NCI-H460 (cell line): ENCODE measurements at regions not wholly inside any gene's neighbourhood (a gene's known extent, or its start where the extent isn't known, plus 50 kb on each side); places are given as distances from the start of the nearest gene placed in this dataset.
A peak's percentile ranks its signal among the peaks of the same experiment; 100 is the strongest.

Source experiments
- DNase-seq: peaks from one replicate; pipeline ENCODE4 v3.0.0-alpha.2; 2016; ENCODE audit warnings: low read depth; ENCODE audit errors: extremely low read depth

DNA sequence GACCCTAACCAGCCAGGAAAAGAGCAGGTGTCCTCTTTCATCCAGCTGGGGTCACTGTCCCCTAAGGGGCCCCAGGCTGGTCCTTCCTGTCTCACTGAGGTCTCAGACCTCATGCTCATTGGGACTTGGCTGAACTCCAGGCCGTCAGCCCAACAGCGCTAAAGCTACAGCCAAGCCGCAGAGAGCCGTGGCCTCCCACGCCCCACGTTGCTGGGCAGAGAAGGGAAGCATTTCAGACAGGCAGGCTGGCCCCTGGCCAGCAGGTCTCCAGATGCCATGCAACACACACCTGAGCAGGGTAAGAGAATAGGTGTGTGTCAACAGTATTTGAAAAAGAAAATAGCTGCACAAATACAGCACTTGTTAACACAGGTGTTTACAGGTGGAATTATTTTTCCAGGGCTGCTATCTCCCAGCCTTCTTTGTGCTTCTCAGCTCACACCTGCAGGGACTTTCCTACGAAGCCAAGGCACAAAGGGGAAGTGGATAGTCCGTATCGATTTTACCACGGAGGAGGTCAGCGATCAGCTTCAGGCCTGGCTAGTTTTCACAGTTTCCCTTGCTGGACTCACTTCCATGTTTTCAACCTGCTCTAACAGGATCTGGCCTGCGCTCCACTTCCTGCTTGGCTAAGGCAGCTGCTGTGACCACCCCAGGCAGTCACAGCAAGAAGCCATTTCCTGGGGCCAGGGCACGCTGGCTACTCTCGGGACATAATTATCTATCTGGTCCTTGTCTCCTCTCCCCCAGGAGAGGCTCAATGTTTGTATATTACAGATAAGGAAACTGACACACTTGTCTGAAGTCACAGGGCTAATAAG lies 156.1 kb upstream of the ID2 start:
- DNase-seq: peak; percentile 7

DNA sequence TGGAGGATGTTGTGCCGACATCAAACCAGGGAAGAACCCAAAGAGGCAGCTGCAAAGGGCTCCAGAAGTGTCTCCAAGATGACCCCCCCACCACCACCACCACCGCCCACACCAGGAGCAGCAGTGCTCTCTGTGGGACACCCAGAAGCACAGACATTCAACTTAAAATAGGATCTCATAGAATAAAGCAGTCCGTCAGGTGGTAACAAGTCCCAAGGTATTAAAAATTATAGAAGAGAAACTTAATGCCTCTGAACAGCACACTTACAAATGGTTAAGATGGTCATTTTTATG lies 155.5 kb upstream of the ID2 start:
- no peak for DNase-seq

DNA sequence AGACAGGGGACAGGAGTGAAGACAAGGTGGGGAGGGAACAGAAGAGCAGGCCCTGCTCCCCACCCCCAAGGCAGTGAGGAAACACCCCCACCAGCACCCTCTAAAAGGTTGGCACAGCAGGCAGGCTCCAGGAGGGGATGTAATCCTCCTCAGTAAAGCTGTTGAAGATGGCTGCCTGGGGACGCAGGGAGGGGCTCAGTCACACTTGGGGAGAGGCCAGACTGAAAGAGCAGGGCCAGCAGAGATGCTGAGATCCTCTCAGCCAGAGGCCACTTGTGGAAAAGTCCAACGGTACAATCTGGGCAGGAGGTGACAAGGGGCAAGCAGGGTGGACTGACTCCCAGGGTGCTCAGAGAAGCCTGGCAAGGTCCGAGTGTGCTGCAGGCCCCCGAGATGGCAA lies 154.8 kb upstream of the ID2 start:
- no peak for DNase-seq

DNA sequence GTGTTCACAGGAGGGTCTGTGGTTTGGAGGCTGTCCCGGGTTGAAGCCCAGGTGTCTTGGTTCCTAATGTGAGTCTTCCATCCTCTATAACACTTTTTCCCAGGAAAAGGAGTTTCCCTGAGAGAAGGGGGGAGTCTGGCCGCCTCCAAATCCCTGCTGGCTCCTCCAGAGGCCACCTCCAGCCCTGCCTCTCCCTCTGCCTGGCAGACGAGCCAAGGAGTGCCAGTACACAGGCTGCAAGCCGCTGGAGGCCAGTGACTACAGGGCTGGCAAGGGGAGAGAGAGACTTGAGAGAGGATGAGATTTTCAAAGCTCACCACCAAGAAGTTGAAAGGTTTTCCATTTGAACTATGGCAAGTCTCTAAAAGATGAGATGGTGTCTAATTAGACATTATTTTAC lies 154.2 kb upstream of the ID2 start:
- no peak for DNase-seq

DNA sequence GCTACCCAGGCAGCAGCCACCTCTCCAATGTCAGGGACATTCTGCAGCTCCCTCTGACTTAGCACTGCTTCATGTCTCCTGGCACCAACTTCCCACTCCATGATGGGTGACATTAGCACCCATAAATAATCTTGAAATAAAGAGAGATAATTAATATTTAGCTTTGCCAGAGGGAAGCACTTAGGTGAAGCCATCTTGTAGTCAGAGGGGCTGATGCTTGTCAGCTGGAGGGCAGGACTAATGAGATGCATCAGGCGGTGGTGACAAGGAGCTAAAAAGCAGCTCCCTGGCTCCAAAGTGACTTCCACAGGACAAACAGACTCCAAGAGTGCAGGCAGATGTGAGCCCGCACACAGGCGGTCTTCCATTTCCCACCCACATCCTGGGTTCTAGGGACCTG lies 153.0 kb upstream of the ID2 start:
- DNase-seq: no peak

DNA sequence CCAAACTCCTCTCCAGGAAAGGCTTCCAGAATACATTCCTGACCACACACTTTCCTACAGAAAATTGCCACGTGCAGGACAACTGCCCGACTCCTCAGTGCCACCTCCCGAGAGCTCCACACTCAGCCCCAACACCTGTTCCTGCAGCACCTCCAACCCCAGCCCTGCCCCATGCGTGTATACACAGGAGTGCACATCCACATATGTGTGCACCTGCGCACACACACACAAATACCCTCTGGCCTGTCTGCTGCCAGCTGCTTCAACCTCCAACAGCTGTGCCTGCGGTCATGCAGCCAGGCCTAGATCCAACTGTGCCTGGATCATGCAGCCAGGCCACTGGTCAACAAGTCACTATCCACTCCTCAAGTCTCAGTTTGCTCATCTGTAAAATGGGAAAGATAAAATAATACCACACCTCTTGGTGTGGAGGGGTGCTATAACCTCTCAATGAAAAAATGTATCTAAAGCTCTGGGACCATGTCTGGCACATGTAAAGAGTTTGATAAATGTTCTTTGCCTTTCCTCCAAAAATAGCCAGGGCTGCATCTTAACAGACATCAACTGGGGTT lies 152.1 kb upstream of the ID2 start:
- no peak for DNase-seq

DNA sequence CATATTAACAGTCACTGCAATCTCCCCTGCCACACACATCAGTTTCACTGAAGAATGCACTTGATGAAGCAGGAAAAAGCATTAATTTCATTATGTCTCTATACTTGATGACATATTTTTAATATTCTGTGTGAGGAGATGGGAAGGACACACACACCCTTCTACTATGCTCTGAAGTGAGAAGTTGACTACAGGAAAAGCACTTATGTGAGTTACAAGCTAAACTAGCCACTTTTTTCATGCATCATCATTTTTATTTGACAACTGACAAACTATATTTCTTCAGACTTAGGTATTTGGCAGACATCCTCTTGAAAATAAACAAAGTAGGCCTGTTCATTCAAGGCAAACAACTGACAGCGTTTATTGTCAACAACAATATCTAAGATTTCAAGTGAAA lies 150.4 kb upstream of the ID2 start:
- no peak for DNase-seq

DNA sequence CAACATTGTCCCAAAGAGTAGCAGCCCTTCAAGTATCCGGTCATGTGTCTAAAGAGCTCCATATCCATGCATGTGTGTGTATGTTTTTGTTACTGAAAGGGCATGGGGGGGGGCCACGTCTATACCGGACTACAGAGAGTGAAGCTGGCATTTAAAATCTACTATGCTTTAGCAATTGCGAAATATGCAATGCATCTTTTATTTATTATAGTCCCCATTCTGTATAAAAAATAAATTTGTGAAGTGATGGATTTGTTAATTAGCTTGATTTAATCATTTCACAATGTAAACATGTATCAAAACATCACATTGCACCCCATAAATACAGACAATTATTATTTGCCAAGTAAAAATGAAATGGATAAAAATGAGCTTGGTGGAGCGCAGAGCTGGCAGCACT lies 149.4 kb upstream of the ID2 start:
- no peak for DNase-seq

DNA sequence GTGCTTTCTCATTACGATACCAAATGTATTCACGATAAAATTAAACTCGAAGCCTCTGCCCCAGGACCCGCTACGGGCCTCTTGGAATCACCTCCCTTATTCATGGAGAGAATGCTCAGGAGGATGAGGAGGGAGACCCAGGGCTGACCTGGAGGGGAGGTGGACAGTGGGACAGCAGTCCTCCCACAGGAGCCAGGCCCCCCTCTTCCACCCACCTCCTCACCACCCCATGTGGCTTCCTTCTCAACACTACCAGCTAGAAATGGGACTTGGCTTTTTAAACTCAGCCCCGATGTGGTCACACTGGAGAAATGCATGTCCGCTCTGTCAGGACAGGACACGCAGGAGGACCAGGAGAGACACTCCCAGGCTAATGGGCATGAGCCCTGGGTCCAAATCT lies 147.9 kb upstream of the ID2 start:
- DNase-seq: no peak

DNA sequence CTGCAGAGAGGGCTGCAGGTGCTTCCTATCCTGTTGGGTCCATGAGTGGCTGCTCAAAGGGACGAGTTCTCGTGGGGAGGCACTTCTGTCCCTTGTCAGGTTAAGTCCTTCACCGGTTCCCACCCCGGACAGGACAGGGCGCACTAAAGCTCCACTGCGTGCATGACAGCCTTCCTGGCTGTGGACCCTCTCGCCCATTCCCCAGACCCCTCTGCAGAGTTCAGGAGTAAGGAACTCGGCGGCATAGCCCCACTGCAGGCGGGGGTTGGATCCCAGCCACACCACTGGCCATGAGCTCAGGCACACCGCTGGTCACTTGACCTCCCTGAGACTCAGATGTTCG lies 147.5 kb upstream of the ID2 start:
- no peak for DNase-seq

DNA sequence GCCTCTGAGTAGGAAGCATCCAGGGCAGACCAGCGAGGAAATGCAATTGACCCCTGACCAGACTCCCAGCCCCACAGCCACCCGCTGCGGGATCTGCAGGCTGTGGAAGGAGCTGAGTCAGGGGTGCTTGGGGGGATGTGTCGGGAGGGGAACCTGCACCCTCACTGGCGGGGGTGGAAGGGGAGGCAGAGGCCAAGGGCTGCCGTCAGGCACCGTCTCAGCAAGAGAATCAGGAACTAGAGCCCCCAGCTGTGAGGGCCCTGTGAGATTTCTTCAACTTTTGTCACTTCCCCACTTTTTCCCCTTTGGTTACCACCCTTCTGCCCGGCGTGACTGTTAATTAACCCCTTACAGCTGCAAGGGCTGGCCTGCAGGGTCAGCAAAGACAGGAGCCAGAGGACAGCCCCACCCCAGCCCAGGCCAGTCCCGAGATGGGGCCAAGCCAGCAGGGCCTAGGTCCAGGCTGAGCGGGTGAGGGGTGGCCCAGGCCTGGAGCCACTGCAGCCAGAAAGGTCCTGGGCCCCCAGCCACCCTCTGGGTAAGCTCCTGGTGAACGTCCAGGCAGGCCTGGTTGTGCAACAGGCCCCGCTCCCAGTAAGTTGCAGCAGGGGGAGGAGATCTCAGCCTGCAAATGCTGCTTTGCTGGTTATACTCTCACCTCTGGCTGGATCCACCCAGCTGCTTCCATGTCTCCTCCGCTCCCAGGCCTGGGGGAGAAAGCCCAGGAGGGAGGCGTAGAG lies 147.0 kb upstream of the ID2 start:
- no peak for DNase-seq

DNA sequence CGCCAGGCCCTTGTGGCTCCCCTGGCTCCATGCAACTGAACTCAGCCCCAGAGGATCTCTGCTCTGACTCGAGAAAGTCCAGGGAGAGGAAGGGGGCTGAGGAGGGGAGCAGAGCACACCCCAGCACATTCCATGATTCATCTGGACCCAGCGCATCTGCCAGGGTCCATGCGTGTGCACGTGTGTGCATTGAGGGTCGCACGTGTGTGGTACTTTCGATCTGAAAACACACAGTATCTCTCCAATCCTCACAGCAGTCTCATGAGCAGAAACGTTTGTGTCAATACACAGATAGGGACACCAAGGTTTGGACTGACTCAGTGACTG lies 146.4 kb upstream of the ID2 start:
- no peak for DNase-seq

DNA sequence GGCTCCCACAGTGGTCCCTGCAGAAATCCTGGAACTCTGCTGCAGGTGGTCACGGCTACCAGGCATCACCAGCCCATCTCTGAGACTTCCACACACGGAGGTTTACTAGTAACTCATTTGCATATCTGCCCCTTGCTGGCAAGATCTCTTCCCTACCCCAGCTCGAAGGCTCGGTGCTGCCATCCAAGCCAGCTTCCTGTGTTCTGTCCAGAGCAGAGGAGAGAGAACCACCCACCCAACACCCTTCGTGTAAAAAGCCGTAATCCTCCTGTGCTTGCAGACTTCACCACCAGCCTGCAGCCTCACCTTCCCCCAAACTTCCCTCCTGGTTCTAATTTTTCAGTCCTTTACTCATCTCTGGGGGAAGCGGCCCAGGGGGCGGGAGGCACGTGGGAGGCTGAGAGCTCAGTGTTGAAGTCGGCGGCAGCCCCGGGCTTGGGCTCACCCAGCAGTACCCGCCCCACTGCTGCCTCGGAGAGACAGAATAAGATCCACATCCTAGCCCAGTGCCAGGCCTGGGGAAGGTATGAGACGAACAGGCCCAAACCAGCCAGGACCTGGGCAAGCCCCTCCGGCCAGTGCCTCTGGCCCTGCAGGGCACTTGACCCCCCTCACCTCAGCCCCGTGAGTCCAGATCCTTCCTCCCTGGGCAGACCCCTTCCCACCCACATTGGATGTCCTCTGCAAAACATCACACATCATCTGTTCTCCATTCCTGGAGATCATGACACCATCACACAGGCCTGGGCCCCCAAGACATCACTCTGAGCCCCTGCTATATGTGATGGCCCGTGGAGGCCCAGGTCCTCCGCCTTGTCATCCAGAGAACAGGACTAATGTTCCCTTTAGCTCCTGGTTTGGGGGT lies 145.8 kb upstream of the ID2 start:
- DNase-seq: no peak

DNA sequence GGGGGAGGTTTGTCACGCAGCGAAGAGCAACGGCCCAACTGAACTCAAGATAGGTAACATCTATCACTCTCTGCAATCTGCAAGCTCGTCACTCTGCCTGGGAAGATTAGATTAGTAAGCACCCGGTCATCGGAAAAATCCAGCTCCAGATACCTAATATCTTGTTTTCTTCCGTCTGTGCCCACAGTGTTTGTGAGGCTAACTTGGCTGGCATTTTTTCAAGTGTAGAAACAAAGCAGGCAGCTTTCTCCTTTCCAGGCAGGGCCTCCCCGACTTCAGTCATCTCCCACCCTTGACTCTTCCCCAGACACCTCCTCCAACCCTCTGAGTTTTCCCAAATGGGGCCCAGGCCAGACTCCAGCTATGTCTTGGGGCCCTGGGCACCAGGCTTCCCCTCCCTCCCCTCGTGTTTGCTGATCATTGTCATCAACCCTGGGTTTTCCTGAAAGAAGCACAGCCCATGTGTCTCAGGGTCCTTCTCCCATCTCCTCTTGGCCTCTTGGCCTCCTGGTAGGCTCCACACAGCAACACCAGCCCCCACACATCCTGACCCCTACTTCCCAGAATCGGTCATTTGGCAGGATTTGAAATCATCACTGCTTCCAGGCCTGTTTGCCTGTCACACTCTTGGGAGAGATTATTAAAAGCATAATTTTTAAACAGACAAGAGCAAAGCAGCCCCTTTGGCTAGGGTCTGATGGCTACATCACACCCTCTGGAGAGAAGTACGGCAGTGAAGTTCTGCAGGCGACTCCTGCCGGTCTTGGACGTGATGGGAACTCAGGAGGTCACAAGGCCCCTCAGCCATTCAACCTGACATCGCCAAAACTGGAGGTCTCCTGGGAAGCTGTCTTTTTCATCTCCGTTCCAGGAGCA lies 144.9 kb upstream of the ID2 start:
- DNase-seq: no peak

DNA sequence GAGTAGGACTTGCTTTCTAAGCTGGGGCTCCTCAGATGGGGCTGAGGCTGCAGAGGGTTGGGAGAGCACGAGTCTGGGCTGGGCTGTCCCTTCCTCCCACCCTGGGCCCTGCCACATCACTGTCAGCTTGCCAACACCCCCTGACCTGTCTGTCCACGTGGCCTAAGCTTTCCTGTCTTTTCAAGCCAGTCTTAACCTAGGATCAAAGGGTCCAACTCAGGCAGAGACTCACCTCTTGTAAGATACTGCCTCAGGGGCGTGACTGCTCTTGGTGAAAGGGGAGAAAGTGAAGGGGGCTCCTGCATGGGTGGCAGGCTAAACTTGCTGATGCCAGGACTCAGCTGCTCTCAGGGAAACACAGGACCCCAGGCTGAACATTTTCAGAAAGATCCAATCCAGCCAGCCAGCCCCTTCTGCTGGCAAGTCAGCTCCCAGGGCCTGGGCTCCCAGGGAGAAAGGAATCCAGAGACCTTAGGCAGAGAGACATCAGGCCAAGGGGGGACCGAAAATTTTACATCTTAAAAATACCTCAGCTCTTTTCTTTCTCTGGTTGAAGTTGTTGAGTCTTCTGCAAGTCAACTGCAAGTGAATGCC lies 144.2 kb upstream of the ID2 start:
- DNase-seq: no peak

DNA sequence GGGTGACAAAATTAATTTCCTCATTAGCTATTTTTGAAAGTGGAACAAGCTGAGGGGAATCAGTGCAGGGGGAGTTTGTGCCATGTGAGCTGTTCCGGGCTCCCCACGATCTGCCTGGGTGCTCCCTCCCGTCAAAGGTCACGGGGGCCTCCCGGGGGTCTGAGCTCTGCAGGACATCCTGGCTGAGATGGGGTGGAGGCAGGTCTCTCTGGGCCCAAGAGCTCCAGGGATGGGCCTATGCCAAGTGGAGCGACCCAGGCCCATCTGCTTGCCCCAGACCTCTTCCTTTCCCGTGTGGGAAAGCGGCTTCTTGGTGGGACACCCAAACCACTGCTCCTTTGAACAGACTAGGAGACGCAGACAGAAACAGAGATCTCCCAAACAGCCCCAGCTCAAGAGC lies 143.3 kb upstream of the ID2 start:
- DNase-seq: no peak

DNA sequence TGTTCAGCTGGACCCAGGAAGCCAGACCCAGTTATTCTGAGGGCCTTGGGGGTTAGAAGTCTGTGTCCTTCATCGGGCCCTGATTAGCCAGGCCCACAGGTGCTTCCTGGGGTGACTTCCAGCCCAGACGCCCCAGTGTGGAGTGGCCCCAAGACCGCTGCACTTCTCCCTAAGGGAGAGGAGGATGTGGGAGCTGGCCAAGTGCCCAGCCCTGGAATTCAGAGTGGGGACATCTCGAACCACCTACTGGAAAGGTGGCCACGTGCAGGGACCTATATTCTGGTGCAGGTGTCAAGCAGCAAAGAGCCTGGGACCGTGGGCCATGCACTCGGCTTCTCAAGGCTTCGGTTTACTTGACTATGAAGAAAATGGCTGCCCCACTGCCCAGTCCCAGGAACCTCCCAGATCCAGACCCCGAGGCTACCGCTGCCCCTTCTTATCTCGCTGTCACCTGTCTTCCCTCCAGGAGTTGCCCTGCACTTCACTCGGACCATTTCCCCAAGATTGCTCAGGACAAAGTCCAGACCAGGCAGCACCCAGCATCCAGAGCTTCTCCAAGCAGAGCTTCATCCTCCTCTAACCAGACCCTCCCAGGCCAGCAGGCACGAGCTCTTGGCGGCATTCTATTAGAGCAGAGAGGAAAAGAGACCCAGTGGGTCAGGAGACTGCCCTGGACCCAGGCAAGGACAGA lies 142.8 kb upstream of the ID2 start:
- DNase-seq: no peak

DNA sequence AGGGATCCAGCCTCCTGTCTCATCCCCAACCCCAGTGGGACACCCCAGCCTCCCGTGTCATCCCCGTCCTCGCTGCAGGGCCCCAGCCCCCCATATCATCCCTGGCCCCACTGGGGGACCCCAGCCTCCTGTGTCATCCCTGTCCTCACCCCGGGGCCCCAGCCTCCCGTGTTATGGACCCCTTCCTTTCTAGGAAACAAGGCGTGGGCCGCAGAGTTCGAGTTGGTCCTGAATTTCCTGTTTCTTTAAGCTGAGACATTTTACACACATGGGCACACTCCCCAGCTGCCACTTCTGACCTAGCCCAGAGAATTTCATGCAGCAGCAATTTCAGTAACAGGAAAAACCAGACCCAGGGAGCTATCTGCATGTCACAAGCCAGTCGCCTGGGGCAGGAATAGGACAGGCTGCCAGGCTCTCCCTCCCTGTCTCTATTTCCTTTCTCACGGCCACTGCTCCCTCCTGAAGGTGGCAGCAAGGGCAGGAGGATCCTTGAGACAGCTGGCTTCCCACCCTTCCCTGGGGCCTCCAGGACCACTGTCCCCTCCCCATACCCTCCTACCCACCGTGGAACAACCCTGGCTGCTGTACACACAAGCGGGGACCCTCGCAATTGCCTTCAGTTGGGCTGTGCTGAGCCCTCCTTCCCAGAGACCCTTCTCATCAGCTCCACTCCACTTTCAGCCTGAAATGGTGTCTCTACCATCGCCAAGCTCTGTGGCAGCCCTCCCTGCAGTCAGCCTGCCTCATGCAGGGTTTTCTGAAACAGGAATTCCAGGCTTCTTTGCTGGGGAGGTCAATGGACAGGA lies 141.9 kb upstream of the ID2 start:
- DNase-seq: no peak

DNA sequence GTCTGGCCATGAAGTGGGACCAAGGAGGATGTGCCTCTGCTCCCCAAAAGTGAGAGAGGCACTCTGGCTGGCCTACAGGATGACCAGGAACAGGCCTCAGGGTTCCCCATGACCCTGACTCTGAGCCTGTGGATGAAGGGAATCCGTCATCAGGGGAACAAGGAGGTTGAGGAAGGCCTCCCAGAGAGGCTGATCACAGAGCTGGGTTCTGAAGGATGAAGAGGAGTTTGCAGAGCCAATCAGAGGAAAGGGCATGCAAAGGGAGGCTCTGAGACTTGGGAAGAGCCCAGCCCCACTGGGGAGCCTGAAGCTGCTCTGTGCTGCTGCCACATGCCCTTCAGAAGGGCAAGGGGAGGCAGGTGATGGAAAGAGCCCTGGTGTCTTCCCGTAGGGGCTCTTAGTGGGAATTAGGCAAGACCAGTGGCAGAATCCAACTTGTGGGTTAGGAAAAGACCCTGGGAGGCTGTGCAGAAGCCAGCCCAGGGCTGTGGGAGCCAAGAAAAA lies 141.3 kb upstream of the ID2 start:
- DNase-seq: no peak
